ENCODE measurements at regions not wholly inside any gene's neighbourhood (a gene's known extent, or its start where the extent isn't known, plus 50 kb on each side); places are given as distances from the start of the nearest gene placed in this dataset.
A peak's percentile ranks its signal among the peaks of the same experiment; 100 is the strongest.
"Not testable (repeated sequence)": the region's sequence is repeated elsewhere in the genome, so short reads cannot be mapped to it uniquely, and the experiment has no call there.

DNA sequence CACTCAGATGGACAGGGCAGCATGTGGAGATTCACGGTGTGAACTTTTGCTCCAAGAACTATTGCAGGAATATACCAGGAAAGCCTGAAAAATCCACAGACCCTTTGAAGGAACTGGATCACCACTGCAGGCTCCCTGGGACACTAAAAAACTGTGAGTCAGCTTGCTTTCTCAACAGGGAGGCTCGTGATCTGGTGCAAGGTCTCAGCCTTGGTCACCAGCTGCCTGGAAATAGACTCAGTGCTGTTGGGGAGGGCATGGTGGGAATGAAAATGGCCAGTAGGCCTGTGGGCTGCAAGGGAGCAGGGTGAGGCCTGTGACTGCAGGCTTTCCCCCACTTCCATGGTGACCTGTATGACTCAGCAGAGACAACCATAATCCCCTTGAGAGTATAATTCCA is 426.4 kb upstream of the RPS6KA3 start:
- no peak for DNase-seq

DNA sequence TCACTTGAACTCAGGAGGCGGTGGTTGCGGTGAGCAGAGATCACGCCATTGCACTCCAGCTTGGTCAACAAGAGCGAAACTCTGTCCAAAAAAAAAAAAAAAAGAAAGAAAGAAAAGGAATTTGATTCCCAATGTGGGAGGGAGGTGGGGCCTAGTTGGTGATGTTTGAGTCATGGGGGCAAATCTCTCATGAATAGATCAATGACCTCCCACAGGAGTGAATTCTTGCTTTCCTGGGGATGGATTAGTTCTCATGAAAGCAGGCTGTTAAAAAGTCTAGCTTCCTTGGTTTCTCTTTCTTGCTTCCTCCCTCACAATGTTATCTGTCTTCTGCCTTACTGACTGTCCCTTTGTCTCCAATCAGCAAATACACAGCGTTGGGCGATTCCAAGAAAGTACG is 419.5 kb upstream of the RPS6KA3 start:
- no peak for DNase-seq

DNA sequence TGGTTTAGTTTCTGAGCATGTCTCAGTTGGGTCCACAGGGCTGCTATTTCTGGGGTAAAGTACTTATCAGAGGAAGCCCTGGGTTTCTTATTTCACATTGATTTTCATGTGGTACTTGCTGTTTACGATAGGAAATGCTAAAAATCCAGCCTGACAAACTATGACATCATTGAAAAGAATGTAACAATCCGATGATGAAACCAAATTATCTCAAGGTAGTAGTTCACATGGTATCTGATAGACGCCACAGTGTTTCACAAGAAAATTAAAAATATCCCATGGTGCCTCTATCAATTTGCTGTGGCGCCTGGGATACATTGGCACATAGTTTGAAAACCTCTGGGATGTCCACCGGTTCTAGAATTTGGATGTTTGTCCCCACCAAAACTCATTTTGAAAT is 418.9 kb upstream of the RPS6KA3 start:
- DNase-seq: no peak

DNA sequence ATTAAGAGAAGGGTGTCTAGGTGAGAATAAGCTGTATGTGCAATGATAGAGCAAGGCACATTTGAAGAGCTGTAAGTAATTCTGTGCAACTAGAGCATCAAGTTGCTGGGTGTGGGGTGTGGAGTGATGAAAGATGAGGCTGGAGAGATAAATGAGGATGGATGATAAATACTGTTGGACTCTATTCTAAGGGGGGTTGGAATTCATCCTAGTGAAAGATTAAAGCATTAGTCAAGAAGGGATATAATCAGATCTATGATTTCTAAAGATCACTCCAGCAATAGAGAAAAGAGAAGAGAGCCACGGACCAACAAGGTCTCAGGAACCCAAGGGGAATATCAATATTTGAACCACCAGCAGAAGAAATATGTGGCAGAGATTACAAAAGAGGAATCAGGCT is 415.0 kb upstream of the RPS6KA3 start:
- no peak for DNase-seq

DNA sequence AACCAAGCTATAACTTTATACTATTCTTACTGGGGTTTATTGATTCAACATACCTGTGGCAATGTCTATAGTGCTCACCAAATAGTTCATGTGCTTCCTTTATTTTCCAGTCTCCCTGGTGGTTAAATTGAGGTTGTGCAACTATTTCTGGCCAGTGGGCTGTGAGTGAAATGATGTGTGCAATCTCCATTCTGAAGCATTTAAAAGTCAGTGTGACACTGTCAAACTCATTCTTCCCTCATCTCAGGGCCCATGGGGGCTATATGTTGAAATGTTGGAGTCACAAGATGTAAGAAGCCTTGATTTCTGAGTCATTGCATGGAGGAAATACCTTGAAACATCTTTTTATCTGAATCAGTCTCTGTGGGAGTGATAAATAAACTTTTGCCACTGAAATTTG is 414.3 kb upstream of the RPS6KA3 start:
- DNase-seq: no peak

DNA sequence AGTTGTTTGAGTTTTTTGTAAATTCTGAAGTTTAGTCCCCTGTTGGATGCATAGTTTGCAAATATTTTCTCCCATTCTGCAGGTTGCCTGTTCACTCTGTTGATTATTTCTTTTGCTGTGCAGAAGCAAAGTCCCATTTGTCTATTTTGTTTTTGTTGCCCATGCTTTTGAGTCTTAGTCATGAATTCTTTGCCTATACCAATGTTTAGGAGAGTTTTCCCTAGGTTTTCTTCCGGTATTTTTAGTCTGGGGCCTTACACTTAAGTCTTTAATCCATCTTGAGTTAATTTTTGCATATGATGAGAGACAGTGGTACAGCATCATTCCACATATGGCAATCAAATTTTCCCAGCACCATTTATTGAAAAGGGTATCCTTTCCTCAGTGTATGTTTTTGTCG is 405.8 kb upstream of the RPS6KA3 start:
- DNase-seq: no peak

DNA sequence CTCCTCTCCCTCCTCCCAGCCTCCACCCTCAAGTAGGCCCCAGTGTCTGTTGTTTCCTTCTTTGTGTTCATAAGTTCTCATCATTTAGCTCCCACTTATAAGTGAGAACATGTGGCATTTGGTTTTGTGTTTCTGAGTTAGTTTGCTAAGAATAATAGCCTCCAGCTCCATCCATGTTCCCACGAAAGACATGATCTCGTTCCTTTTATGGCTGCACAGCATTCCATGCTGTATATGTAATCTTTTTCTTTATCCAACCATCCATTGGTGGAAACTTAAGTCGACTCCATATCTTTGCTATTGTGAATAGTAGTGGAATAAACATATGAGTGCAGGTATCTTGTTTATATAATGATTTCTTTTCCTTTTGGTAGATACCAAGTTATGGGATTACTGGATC is 405.0 kb upstream of the RPS6KA3 start:
- DNase-seq: not testable (repeated sequence)

DNA sequence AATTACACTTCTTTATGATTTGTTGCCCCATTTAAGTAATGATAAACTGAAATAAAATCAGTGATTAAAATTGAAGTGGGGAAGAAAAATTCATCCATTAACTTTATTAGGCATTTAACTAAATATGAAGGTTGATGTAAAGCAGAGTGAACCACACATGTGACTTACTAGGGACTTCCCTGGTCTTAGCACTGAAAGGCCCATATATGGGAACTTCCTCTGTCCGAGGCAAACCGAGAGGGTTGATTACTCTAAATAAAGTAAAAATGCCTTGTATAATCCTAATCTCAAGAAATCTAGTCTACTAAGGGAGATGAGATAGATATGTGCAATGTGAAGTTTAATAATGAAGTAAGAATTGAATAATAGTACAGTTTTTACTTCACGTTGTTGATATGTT is 403.9 kb upstream of the RPS6KA3 start:
- no peak for DNase-seq

DNA sequence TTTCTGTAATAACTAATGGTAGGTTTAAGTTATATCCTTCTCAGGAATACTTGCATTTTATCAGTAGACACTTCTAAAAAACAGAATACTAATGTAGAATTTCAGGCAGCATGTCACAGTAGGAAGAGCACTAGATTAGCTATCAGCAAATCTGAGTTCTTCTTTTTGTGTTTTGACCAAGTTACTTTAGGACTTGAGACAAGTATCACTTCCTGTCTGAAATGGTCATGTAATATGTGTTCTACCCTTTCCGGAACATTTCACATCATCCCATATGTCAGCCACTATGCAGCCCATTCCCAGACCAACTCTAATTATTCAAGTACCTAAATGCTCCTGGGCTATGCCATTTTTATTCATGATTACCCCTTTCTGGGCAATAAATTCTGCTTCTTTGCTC is 401.8 kb upstream of the RPS6KA3 start:
- DNase-seq: no peak

DNA sequence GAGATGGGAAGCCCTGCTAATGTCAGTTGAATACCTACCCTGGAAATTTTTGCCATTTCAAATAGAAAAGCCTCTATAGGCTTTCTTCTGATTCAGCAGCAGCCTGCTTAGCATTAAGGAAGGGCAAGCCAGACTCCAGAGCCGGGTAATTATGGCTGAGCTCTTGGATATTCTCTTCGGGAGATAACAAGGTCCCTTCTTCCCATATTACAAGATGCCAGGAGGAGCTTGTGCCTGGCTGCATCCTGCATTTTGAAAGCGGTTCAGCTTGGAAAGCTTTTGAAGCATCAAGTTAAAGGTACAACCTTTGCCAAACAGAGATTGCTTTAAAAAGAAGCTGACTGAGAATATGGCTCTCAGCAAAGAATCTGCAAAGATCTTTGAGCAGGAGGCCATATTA is 399.6 kb upstream of the RPS6KA3 start:
- no peak for DNase-seq

DNA sequence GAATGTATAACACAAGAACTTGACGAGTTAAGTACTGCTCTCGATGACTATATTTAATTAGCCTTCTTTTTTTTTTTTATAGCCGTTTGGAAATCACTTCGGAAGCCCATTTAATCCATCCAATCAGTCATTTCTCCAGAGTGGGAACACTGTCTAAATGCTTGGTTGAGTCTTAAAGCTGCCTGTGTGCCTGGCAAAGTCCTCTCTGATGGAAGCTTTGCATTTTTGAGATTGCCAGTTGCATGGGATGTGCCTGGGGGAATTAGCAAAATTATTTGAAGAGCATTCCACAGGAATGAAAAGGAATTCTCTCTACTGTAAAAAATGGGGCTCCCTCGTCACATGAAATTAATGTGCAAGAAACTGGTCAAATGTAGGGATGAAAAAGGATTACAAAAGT is 398.8 kb upstream of the RPS6KA3 start:
- DNase-seq: no peak

DNA sequence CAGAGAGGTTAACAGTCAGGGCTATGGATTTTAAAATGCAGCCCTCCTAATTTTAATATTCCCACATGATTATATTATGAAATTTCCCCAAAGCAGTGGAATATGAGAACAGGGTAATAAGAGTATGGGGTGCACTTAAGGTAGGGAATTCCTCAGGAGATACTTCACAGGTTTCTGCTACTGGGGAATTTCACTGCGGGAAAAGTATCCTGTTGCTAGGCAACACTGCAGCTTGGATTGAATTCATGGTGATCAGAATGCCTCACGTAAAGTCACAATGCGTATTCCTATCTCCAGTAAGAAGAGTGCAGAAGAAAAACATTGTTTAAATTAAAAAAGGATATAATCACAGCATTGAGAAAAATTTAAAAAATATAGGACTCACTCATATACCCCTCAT is 398.1 kb upstream of the RPS6KA3 start:
- DNase-seq: peak; percentile 20

DNA sequence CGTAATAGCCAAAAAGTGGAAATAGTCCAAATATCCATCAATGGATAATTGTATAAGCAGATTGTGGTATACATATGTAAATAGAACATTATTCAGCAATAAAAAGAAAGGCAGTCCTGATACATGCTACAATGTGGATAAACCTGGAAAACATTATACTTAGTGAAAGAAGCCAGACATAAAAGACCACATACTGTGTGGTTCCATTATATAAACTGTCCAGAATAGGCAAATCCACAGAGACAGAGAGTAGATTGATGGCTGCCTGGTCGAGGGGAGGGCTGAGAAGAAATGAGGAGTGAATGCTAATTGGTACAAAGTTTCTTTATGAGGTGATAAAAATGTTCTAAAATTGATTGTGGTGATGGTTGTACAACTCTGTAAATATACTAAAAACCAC is 397.4 kb upstream of the RPS6KA3 start:
- DNase-seq: no peak

DNA sequence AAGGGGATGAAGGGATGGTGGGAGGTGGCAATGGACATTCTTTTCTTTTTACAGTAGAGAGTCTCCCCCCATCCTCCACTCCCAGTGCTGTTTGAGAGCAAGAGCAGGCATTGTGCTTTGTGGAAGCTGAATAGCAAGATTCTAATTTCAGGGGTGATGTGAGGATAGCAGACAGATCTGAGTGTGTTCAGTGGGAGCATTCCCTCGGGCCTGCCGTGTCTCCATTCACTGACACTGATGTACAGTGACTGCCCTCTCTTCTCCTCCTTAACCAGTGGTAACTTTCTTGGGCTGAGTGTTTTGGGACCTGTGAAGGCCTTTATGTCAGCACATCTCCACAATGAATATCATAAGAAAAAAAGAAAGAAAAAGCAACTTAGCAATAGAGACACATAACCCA is 396.6 kb upstream of the RPS6KA3 start:
- no peak for DNase-seq

DNA sequence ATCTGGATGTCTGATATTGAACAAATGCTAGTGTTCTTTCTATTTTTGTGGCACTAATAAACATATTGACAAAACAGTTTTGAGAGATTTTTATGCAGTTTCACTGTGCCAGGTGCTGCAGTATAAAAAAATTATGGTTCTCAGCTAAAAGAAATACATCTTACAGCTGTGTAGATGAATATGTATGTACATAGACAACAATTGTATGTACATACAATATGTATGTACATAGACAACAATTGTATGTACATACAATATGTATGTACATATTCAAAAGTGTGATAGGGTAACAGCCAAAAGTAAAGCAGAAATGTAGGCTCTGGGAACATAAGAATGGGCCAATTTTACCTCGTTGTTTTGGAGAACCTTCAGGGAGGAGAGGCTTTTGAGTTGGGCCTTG is 390.0 kb upstream of the RPS6KA3 start:
- DNase-seq: no peak

DNA sequence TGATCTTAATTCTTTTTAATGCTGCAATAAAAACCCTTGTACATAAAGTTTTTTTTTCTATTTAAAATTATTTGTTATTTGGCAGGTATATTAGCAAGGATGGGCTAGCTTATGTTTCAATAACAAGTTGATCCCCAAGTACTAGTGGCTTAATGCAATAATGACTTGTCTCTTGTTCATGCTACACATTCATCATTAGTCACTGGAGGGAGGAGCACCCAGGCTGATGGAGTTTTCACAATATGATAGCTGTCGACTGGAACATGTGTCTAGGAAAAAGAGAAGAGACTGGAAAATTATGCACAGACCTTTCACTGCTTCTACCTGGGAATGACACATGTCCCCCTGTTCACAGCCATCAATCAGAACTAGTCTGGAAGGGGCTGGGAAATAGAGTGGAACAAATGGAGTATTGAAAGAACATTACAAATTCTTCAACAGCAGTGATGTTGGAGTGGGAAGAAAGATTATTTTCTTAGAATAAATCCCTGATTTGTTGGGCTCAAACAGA is 387.9 kb upstream of the RPS6KA3 start:
- DNase-seq: no peak

DNA sequence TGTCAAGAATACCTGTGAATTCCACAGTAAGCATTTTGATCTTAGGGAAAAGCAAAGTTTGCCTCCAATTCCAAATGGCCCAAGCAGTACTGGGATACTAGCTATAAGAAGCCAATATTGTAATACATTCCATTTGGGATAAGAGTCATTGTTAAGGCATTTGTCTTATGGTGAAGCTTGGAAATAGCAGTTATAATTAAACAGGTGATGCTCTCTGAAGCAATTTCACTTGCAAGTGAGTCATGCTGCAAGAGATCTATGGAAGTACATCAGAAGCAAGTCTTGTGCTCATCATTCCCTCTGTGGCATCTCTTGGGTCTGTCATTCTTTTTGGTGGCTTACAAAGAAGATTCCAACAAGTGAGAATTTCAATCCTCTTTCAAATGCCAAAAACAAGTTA is 386.4 kb upstream of the RPS6KA3 start:
- DNase-seq: no peak

DNA sequence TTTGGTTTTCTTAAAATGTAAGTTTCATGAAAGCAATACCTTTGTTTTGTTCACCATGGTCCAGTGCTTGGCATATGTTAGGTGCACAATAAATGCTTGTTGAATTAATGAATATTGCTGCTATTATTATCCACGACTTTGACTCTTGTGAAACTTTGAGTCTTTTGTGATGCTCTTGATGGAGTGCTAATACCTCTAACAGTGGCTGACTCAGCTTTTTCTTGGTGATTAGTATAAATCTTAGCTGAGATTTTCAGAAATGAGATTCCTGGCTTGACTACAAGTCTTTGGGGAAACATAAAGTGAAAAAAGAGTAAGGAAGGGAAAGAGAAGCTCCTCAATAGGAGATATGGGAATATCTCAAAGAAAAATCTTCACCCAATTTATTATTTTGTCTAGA is 375.2 kb upstream of the RPS6KA3 start:
- DNase-seq: no peak

DNA sequence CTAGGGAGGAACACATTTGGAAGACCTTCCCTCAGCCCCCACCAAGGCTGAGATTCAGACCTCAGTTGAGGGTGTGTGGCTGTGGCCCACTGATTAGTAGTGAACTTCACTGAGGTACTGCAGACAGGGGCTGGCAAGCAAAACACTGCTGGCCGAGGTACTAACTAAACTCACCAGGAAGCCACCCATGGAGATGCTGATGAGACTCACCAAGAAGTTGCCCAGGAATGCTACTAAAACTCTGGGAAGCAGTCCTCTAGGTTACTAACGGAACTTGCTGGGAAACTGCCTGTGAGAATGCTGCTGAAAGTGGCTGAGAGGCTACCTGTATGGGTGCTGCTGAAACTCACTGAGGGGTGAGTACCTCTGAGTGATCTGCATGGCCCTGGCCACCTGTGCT is 372.4 kb upstream of the RPS6KA3 start:
- no peak for DNase-seq

DNA sequence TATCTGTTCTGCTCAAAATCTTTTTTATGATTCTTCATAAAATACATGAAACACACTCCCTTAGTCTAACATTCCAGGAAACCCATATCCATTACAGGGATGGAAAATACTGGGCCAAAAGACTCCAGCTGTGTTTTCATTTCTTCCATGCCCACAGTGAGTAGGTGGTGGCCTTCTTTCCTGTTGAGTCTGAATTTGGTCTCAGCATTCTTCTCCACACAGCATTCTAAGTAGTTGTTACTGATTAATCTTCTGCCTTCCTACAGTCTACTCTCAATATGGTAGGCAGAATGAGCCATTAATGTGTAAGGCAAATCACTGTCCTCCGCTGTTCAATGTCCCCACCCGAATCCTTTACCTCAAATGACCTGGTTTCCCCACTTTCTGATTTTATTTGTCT is 370.6 kb upstream of the RPS6KA3 start:
- no peak for DNase-seq

DNA sequence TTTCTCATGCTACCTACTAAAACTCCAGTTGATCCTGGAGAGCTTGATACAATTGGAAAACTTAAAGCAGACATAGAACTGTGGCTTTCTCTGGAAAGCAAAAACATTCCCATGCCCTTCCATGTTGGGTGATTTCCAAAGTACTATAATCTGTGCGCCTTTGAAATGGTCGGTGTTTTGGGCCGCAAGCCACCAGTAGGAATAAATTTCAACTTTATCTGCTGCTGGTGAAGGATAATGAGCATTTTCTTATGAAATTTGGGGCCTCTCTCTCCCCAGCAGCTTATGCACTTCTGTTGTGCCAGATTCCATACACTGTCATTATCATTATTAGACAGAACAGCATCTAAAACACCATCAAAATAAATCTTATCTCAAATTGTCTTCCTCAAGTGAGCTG is 366.7 kb upstream of the RPS6KA3 start:
- no peak for DNase-seq

DNA sequence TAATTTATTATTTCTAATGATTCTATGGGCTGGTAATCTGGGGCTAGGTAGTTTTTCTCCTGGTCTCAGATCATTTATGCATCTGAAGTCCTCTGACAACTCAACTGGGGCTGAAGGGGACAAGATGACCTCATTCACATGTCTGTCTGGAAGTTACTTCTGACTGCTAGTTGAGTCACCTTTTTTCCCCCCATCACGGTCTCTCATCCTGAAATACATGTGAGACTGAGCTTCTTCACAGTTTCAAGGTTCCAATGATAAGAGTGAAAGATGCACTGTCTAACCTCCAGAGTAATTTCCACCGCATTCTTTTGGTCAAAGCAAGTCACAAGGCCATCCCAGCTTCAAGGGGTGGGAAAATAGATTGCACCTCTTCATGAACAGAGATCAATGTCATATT is 356.7 kb upstream of the RPS6KA3 start:
- DNase-seq: no peak

DNA sequence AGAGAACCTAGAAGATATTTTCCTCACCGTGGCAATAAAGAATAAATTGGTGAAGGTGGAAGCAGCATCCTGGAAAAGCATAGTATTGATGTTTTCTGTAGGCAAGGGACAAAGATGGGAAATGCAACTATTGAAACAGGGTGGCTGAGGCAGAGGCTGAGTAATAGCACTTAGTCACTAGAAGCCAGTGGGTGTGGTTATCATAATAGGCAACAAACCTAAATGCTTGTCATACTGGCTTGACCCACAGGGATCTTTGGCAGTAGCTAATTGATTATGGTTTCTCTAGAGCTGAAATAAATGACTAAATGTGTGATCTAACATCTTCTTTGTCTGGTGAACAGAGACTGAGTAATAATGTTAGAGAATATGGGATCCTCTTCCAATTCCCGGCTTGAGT is 353.6 kb upstream of the RPS6KA3 start:
- DNase-seq: no peak

DNA sequence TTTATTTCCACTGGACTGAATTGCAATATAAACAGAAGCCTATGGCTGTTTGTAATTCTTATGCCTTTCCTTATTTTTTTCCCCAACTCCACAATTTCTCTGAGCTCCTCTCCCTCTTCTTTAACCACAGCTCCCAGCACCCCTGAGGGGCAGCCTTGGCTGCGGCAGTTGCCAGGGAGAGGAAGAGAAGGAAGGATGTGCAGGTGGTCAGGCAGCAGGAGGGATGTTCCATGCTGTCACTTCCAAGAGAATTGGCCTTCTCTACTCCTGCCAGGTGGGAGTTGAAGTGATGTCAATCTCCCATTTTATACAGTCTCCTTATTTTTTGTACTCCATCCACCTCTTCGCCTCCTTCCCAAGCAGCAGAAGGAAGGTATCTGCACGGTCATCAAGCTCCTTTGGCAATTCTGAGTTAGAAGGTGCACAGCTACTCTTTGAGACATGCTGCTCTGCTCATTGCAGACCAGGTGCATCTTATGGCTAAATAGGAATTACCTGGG is 343.3 kb upstream of the RPS6KA3 start:
- no peak for DNase-seq

DNA sequence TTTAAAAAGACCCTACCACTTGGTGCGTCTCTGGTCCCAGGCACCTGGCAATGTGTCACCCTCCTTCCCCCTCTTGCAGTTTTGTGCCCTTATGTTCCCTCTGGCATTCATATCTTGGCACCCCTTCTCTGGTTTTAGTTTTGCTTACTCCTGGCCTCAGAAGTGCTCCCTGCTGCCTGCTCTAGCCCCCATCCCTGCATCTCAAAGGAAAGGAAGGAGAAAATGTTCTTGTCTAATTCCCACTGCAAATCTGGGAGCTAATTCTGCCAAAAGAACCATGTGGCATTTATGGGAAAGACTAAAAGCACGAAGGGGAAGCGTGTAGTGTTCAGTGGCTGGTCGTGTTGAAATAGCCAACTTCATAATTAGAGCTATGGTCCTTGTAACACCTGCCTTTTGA is 340.1 kb upstream of the RPS6KA3 start:
- no peak for DNase-seq

DNA sequence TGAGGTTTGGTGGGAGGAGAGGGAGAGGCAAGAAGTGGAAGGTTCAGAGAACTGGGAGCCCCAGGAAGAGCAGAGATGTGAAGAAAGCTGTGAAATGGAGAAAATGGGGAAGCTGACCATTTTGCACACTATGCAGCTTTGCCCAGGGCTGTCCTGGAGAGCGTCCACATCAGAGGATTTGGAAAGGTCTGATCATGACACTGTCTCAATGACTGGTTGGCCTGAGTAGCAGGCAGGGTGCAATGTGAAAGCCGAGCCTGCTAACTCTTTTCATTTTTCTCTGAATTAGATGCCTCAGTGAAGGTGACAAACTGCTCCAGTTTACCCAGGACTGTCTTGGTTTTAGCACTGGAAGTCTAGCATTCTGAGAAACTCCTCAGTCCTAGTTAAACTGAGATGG is 330.1 kb upstream of the RPS6KA3 start:
- DNase-seq: no peak
